NCI-H748 (cell line): ENCODE measurements at regions not wholly inside any gene's neighbourhood (a gene's known extent, or its start where the extent isn't known, plus 50 kb on each side); places are given as distances from the start of the nearest gene placed in this dataset.
"Not testable (repeated sequence)": the region's sequence is repeated elsewhere in the genome, so short reads cannot be mapped to it uniquely, and the experiment has no call there.

ENCODE experiments used
- DNase-seq: peaks from one replicate; lab custom pipeline; 2025; ENCODE audit not compliant: unreplicated experiment; lab: John Stamatoyannopoulos, UW

GRCh38 chr5:174462129-174462528 lies 262.3 kb upstream of the MSX2 start:
- DNase-seq: no peak

- no peak for DNase-seq
These were observed 259.7 kb upstream of the MSX2 start for GRCh38 chr5:174464504-174465165.

GRCh38 chr5:174471528-174471927 lies 252.9 kb upstream of the MSX2 start:
- not testable (repeated sequence) for DNase-seq

- no peak for DNase-seq
These were observed 251.4 kb upstream of the MSX2 start for GRCh38 chr5:174472956-174473355.

GRCh38 chr5:174476001-174476400 lies 248.4 kb upstream of the MSX2 start:
- not testable (repeated sequence) for DNase-seq

- no peak for DNase-seq
These were observed 245.1 kb upstream of the MSX2 start for GRCh38 chr5:174479325-174479724.

- DNase-seq: no peak
These were observed 242.6 kb upstream of the MSX2 start for GRCh38 chr5:174481737-174482136.

GRCh38 chr5:174482607-174483024 lies 241.8 kb upstream of the MSX2 start:
- DNase-seq: peak; percentile 92

- no peak for DNase-seq
These were observed 241.0 kb upstream of the MSX2 start for GRCh38 chr5:174483411-174483810.

- DNase-seq: no peak
These were observed 235.2 kb upstream of the MSX2 start for GRCh38 chr5:174489215-174489614.

- no peak for DNase-seq
These were observed 234.3 kb upstream of the MSX2 start for GRCh38 chr5:174489920-174490597.

GRCh38 chr5:174490728-174491127 lies 233.7 kb upstream of the MSX2 start:
- DNase-seq: peak; percentile 30

- DNase-seq: no peak
These were observed 233.1 kb upstream of the MSX2 start for GRCh38 chr5:174491265-174491664.

GRCh38 chr5:174491761-174492350 lies 232.5 kb upstream of the MSX2 start:
- peak; percentile 21 for DNase-seq

- DNase-seq: peak; percentile 96
These were observed 230.9 kb upstream of the MSX2 start for GRCh38 chr5:174493530-174493929.

GRCh38 chr5:174497939-174498338 lies 226.4 kb upstream of the MSX2 start:
- not testable (repeated sequence) for DNase-seq

- not testable (repeated sequence) for DNase-seq
These were observed 225.8 kb upstream of the MSX2 start for GRCh38 chr5:174498575-174498974.

GRCh38 chr5:174500636-174501035 lies 223.7 kb upstream of the MSX2 start:
- peak; percentile 86 for DNase-seq

- peak; percentile 27 for DNase-seq
These were observed 222.8 kb upstream of the MSX2 start for GRCh38 chr5:174501461-174502069.

- no peak for DNase-seq
These were observed 221.3 kb upstream of the MSX2 start for GRCh38 chr5:174503086-174503460.

- peak; percentile 95 for DNase-seq
These were observed 220.7 kb upstream of the MSX2 start for GRCh38 chr5:174503461-174504265.
